ENCODE measurements at regions not wholly inside any gene's neighbourhood (a gene's known extent, or its start where the extent isn't known, plus 50 kb on each side); places are given as distances from the start of the nearest gene placed in this dataset.

DNA sequence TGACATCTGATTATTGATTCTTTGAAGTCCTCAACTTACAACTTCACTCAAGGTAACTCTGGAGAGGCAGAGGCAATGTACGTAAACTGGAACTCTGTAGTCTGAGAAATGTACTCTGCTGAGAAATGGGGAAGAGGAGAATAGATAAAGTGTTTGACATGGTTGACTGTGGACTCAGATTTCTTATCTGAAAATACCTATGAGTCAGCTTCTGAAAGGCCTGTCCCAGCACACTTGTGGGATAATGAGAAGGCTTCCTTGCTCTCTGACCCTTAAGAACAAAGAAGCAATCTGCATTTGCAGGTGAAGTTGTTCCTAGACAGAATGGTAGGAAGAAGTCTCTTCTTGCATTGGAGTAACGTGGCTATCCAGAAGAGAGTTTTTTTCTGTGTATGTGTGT is 1573.5 kb downstream of the BRINP3 start (continued):
- TF ChIP-seq MAZ (IDR thresholded peaks at IDR 0.05; ENCODE audit: borderline replicate concordance, low read depth, low read length), result no peak

DNA sequence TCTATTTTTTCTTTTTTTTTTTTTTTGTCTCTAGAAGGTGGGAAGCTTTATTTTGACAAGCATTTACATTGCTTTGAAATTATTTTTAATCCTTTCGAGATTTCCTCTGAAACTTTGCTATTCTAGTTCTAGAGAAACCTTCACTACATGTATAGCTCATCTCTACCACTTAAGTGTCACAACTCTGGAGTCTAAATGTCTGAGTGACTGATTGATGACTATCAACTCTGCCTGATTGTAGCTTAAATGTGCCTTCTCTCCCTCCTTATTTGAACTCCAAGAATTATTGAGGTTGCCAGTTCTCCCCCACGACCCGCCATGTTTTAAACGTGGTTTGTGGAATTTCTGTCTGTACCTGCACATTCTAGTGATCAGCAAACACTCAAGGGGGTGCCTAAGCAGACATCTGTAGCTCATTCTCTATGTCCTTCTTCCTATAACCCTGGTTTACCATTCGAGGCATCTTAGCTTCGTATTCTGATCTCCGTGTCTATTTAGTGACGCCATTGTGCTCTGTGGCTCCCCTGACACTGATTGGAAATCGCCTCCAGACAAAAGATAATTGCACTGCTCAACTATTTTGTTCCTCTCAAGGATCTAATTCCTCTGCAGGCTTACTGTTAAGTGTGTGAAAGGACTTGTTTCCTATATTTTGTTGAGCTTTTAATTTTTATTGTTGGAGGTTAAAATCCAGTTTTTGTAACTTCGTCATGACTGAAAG is 1570.6 kb downstream of the BRINP3 start:
- TF ChIP-seq KDM1A (IDR thresholded peaks at IDR 0.05; ENCODE audit: low read depth), result no peak
- TF ChIP-seq CHD4 (IDR thresholded peaks at IDR 0.05; ENCODE audit: borderline replicate concordance), result no peak
- TF ChIP-seq CBX8 (IDR thresholded peaks at IDR 0.05), result no peak
- TF ChIP-seq, protein P1, sequence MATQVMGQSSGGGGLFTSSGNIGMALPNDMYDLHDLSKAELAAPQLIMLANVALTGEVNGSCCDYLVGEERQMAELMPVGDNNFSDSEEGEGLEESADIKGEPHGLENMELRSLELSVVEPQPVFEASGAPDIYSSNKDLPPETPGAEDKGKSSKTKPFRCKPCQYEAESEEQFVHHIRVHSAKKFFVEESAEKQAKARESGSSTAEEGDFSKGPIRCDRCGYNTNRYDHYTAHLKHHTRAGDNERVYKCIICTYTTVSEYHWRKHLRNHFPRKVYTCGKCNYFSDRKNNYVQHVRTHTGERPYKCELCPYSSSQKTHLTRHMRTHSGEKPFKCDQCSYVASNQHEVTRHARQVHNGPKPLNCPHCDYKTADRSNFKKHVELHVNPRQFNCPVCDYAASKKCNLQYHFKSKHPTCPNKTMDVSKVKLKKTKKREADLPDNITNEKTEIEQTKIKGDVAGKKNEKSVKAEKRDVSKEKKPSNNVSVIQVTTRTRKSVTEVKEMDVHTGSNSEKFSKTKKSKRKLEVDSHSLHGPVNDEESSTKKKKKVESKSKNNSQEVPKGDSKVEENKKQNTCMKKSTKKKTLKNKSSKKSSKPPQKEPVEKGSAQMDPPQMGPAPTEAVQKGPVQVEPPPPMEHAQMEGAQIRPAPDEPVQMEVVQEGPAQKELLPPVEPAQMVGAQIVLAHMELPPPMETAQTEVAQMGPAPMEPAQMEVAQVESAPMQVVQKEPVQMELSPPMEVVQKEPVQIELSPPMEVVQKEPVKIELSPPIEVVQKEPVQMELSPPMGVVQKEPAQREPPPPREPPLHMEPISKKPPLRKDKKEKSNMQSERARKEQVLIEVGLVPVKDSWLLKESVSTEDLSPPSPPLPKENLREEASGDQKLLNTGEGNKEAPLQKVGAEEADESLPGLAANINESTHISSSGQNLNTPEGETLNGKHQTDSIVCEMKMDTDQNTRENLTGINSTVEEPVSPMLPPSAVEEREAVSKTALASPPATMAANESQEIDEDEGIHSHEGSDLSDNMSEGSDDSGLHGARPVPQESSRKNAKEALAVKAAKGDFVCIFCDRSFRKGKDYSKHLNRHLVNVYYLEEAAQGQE (IDR thresholded peaks at IDR 0.05), result no peak
- ChIA-PET POLR2A (no interaction called here), CTCF (no interaction called here)
- no peak for FAIRE-seq
- Histone ChIP-seq H3K4me2 (no peak overlapping the region), H3K4me1 (no peaks in the 10 kb centered on the region), H3K9me3 (no peaks in the 10 kb centered on the region), H3K27ac (no peak overlapping the region), H3K4me3 (no peak overlapping the region)
- ATAC-seq, result no peak
- DNase-seq (ENCODE audit: low read depth in 1 of 2, low spot score in 1 of 2), result no peak
- 61% methylated on average over 10 of the region's 10 CpGs for WGBS (ENCODE audit: missing lambda C conversion rate)

DNA sequence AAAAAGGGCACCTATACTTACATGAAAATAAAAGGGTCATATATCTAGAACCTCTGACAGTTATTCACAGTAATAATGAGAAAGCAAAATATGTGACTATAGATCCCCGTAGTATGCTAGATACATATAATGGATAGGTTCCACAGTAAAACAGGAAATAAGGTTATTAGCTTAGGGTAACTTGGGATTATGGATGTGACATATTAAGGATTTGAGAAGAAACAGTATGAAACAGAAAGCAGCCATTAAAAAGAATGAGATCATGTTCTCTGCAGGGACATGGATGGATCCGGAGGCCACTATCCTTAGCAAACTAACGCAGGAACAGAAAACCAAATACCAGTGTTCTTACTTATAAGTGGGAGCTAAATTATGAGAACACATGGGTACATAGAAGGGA is 1547.3 kb downstream of the BRINP3 start:
- FAIRE-seq (no peak), ATAC-seq (no peak), DNase-seq (ENCODE audit: low read depth in 1 of 2, low spot score in 1 of 2) (no peak)
- no peaks in the 10 kb centered on the region for H3K4me1 ChIP-seq
- no peaks in the 10 kb centered on the region for H3K9me3 ChIP-seq
- no peak overlapping the region for H3K4me3 ChIP-seq
- CTCF ChIA-PET, result no interaction called here
- POLR2A ChIA-PET, result no interaction called here
- no peak overlapping the region for H3K27ac ChIP-seq
- WGBS (ENCODE audit: missing lambda C conversion rate), result 71% methylated on average over 3 of the region's 3 CpGs
- no peak overlapping the region for H3K4me2 ChIP-seq
- TF ChIP-seq CBX2 (IDR thresholded peaks at IDR 0.05; ENCODE audit: borderline replicate concordance, low read depth) (no peak), JUN (IDR thresholded peaks at IDR 0.05) (no peak), SREBF2 (IDR thresholded peaks at IDR 0.05) (no peak)

DNA sequence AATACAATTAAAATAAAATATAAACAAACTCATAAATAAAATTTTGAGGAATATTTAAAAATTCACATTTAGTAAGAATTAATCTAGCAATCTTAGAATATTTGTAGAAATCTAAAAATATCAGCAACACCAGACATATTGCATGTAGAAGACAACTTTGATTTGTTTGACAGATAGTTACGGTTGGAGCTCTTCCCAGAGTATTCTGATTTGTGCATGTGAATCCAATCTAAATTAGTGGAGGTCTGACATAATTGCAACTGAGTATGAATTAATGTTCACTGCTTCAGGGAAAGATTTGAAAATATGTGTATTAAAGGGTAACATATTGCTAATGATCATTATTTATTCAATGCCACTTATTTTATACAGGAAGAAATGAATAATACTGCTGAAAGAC is 1546.2 kb downstream of the BRINP3 start:
- ATAC-seq, result no peak
- H3K4me2 ChIP-seq, result no peak overlapping the region
- ChIA-PET CTCF (no interaction called here), POLR2A (no interaction called here)
- no peaks in the 10 kb centered on the region for H3K9me3 ChIP-seq
- no peaks in the 10 kb centered on the region for H3K4me1 ChIP-seq
- no peak overlapping the region for H3K27ac ChIP-seq
- TF ChIP-seq MYC (IDR thresholded peaks at IDR 0.05; ENCODE audit: borderline replicate concordance, low read length), result no peak
- TF ChIP-seq, protein P2, sequence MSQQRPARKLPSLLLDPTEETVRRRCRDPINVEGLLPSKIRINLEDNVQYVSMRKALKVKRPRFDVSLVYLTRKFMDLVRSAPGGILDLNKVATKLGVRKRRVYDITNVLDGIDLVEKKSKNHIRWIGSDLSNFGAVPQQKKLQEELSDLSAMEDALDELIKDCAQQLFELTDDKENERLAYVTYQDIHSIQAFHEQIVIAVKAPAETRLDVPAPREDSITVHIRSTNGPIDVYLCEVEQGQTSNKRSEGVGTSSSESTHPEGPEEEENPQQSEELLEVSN (IDR thresholded peaks at IDR 0.05; ENCODE audit: borderline replicate concordance, low read depth), result no peak
- no peak for TF ChIP-seq HOXB5 (CRISPR knock-in tag; IDR thresholded peaks at IDR 0.05)
- TF ChIP-seq MAFK (IDR thresholded peaks at IDR 0.05; ENCODE audit: partially characterized antibody), result no peak
- TF ChIP-seq ZFP36 (IDR thresholded peaks at IDR 0.05; ENCODE audit: borderline replicate concordance, partially characterized antibody), result no peak
- TF ChIP-seq, protein P3, sequence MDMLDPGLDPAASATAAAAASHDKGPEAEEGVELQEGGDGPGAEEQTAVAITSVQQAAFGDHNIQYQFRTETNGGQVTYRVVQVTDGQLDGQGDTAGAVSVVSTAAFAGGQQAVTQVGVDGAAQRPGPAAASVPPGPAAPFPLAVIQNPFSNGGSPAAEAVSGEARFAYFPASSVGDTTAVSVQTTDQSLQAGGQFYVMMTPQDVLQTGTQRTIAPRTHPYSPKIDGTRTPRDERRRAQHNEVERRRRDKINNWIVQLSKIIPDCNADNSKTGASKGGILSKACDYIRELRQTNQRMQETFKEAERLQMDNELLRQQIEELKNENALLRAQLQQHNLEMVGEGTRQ (IDR thresholded peaks at IDR 0.05), result no peak
- TF ChIP-seq, protein P4, sequence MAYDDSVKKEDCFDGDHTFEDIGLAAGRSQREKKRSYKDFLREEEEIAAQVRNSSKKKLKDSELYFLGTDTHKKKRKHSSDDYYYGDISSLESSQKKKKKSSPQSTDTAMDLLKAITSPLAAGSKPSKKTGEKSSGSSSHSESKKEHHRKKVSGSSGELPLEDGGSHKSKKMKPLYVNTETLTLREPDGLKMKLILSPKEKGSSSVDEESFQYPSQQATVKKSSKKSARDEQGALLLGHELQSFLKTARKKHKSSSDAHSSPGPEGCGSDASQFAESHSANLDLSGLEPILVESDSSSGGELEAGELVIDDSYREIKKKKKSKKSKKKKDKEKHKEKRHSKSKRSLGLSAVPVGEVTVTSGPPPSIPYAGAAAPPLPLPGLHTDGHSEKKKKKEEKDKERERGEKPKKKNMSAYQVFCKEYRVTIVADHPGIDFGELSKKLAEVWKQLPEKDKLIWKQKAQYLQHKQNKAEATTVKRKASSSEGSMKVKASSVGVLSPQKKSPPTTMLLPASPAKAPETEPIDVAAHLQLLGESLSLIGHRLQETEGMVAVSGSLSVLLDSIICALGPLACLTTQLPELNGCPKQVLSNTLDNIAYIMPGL (CRISPR knock-in tag; IDR thresholded peaks at IDR 0.05; ENCODE audit: borderline replicate concordance), result no peak
- no peak for TF ChIP-seq ZC3H11A (IDR thresholded peaks at IDR 0.05)
- no peak for TF ChIP-seq FOXS1 (CRISPR knock-in tag; IDR thresholded peaks at IDR 0.05)
- TF ChIP-seq ZSCAN20 (CRISPR knock-in tag; IDR thresholded peaks at IDR 0.05), result no peak
- no peak for TF ChIP-seq CEBPB (IDR thresholded peaks at IDR 0.05)
- TF ChIP-seq, protein P5, sequence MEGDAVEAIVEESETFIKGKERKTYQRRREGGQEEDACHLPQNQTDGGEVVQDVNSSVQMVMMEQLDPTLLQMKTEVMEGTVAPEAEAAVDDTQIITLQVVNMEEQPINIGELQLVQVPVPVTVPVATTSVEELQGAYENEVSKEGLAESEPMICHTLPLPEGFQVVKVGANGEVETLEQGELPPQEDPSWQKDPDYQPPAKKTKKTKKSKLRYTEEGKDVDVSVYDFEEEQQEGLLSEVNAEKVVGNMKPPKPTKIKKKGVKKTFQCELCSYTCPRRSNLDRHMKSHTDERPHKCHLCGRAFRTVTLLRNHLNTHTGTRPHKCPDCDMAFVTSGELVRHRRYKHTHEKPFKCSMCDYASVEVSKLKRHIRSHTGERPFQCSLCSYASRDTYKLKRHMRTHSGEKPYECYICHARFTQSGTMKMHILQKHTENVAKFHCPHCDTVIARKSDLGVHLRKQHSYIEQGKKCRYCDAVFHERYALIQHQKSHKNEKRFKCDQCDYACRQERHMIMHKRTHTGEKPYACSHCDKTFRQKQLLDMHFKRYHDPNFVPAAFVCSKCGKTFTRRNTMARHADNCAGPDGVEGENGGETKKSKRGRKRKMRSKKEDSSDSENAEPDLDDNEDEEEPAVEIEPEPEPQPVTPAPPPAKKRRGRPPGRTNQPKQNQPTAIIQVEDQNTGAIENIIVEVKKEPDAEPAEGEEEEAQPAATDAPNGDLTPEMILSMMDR (IDR thresholded peaks at IDR 0.05), result no peak
- no peak for TF ChIP-seq RFX5 (IDR thresholded peaks at IDR 0.05)
- no peak for TF ChIP-seq JUNB (IDR thresholded peaks at IDR 0.05)
- TF ChIP-seq RNF2 (IDR thresholded peaks at IDR 0.05; ENCODE audit: borderline replicate concordance, low read depth), result no peak
- FAIRE-seq, result no peak
- DNase-seq (ENCODE audit: low read depth in 1 of 2, low spot score in 1 of 2), result no peak
- WGBS (ENCODE audit: missing lambda C conversion rate), result 85% methylated on average over 1 of the region's 1 CpG
- no peak overlapping the region for H3K4me3 ChIP-seq

Data from A549 (cell line).